NOMO-1 (cell line): ENCODE measurements at regions not wholly inside any gene's neighbourhood (a gene's known extent, or its start where the extent isn't known, plus 50 kb on each side); places are given as distances from the start of the nearest gene placed in this dataset.
"Not testable (repeated sequence)": the region's sequence is repeated elsewhere in the genome, so short reads cannot be mapped to it uniquely, and the experiment has no call there.

Experiments
- DNase-seq, 2 experiments: peaks; one replicate each; lab custom pipeline; 2025; ENCODE audit not compliant: unreplicated experiment in 2 of 2; lab: John Stamatoyannopoulos, UW

DNA sequence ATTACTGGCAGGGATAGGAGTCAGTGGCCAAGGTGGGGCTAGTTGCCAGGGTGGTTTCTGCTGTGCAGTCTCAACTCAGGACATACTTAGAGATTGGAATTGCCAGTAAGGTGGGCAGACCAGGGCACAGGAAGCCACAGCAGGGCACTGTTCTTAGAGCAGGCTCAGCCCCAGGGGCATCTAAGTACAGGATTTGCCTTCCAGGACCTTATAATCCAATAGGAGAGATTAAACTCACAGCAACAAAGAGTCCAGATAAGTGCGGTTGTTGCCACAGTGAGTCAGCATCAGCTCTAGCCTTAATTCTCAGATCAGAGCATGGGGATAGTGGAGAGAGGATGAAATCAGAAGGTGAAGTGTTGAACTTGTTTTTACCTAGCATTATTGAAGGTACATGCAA is 265.8 kb upstream of the TRPC7 start:
- DNase-seq, result no peak

GRCh38 chr5:136629125-136629792 is 263.9 kb upstream of the TRPC7 start:
- no peak for DNase-seq

- DNase-seq, result no peak
These were observed 261.2 kb upstream of the TRPC7 start for GRCh38 chr5:136626531-136626930.

GRCh38 chr5:136622747-136623146 is 257.4 kb upstream of the TRPC7 start:
- no peak for DNase-seq

GRCh38 chr5:136621743-136622142 is 256.4 kb upstream of the TRPC7 start:
- DNase-seq, result no peak

- no peak for DNase-seq
These were observed 255.3 kb upstream of the TRPC7 start for GRCh38 chr5:136620621-136621020.

DNA sequence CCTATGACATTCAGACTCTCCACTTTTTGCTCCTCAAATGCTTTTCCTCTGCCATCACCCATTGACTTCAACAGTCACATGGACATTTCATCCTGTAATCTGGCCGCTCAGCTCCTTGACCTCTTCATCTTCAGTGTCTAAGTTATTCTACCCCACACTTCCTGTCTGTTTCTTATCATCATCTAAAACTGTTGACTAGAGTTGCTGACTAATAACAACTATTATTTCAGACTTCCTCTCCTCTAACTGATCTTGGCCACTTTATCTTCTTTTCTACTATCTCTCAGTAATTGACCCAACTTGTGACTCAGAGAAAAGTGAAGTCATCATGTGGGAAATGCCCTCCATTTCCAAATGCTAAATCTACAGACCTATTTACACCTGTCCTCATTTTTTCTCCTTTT is 254.7 kb upstream of the TRPC7 start:
- DNase-seq, result peak in 1 of 2 experiments; percentile 2

DNA sequence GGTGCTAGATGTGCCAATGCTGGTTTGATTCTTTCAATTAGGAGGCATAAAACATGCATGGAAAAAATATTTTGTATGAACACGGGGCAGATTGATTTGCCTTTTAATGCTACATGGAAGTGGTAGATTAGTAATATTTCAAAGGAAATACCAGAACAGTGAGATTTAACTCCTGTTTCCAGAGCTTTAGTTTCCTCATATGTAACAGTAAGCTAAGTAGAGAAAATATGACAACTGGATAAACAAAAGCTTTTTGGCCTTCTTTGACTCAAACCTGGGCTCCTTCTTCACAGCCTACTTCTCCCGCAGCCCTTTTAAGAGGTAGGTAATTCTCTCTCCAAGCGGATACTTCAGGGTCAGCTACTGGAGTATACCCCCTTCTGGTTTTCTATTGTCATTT is 254.2 kb upstream of the TRPC7 start:
- DNase-seq, result no peak

- no peak for DNase-seq
These were observed 250.1 kb upstream of the TRPC7 start for GRCh38 chr5:136615251-136616119.

GRCh38 chr5:136613230-136613629 is 247.9 kb upstream of the TRPC7 start:
- DNase-seq, result no peak

GRCh38 chr5:136605638-136606037 is 240.3 kb upstream of the TRPC7 start:
- DNase-seq, result no peak

- no peak for DNase-seq
These were observed 235.0 kb upstream of the TRPC7 start for GRCh38 chr5:136600306-136600705.

DNA sequence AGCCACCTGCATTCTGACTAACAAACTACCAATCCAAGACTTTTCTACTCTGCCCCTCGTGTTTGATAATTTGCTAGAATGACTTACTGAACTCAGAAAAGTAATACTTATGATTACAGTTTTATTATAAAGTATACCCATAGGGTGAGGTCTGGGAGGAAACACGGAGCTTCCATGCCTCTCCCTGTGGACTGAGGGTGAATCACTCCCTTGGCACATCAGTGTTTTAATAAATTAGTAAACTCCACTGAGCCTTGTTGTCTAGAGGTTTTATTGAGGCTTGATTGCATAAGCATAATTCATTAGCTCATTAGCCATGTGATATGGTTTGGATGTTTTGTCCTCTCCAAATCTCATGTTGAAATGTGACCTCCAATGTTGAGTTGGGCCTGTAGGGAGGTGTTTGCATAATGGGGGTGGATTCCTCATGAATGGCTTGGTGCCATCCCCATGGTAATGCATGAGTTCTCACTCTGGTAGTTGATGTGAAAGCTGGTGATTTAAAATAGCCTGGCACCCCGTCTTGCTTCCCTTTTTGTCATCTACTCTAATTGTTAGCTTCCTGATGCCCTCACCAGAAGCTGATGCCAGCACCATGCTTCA is 233.6 kb upstream of the TRPC7 start:
- no peak for DNase-seq

DNA sequence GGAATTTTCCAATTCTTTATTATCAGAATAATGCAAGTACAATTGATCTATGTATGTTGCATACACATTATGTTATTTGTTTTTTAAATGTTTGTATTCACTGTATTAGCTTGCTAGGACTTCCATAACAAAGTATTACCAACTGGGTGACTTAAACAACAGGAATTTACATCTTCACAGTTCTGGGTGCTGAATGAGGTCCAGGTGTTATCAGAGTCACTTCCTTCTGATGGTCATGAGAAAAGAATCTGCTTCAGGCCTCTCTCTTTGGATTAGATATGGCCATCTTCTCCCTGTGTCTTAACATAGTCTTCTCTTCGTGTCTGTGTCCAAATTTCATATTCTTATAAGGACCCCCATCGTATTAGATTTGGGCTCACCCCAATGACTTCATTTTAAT is 229.1 kb upstream of the TRPC7 start:
- DNase-seq, result no peak

DNA sequence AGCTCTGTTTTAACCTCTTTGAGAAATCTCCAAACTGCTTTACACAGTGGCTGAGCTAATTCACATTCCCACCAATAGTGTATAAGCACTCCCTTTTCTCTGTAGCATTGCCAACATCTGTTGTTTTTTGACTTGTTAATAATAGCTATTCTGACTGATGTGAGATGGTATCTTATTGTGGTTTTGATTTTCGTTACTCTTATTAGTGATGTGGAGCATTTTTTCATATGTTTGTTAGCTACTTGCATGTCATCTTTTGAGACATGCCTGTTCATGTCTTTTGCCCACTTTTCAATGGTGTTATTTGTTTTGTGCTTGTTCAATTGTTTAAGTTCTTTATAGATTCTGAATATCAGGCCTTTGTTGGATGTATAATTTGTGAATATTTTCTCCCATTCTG is 225.2 kb upstream of the TRPC7 start:
- no peak for DNase-seq

DNA sequence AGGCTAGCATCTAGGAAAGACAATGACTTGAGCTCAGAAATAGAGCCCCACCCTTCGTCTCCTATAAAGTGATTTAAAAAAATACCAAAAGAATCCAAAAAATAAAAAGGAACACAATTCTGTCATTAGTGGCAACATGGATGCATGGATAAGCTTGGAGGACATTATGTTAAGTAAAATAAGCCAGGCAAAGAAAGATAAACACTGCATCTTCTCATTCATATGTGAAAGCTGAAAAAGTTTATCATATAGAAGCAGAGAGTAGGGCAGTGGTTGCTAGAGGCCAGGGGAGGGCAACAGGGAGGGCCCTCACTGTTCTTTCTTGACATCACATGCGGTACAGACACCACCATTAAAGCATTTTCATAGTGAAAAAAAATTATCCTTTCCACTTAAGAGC is 220.9 kb upstream of the TRPC7 start:
- no peak for DNase-seq

- no peak for DNase-seq
These were observed 219.1 kb upstream of the TRPC7 start for GRCh38 chr5:136584474-136584873.

DNA sequence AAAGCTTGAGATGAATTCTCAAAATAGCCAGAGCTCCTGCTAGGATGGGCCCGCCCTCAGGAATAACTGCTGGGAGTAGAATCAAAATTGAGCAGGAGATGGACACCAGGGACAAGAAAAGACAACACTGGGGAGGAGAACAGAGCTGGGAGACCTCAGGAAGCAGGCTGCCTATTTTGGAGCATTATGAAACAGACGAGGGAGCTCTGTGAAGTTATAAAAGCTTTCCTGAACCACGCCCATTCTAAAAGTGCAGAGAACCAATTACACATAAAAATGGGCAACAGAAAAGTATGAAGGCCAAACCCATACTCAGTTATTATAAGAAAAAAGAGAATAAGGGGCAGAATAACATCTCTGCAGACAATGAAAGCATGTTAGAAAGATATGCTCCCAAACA is 213.9 kb upstream of the TRPC7 start:
- no peak for DNase-seq

DNA sequence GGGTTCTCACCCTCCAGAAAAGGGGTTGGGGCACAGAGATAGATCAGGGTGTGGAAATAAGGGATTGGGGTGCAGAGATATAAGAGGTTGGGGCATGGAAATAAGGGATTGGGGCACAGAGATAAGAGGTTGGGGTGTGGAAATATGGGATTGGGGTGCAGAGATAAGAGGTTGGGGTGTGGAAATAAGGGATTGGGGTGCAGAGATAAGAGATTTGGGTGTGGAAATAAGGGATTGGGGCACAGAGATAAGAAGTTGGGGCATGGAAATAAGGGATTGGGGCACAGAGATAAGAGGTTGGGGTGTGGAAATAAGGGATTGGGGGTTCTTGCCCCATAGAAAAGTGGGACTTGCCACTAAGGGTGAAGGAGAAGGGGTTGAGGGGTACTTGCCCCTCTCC is 204.5 kb upstream of the TRPC7 start:
- not testable (repeated sequence) for DNase-seq

DNA sequence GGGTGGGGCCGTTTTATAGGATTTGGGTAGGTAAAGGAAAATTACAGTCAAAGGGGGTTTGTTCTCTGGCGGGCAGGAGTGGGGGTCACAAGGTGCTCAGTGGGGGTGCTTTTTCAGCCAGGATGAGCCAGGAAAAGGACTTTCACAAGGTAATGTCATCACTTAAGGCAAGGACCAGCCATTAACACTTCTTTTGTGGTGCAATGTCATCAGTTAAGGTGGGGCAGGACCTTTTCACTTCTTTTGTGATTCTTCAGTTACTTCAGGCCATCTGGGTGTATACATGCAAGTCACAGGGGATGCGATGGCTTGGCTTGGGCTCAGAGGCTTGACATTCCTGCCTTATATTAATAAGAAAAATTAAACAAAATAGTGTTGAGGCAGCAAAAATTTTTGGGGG is 200.1 kb upstream of the TRPC7 start:
- not testable (repeated sequence) for DNase-seq

- DNase-seq, result not testable (repeated sequence)
These were observed 199.7 kb upstream of the TRPC7 start for GRCh38 chr5:136565050-136565449.

GRCh38 chr5:136564431-136564830 is 199.1 kb upstream of the TRPC7 start:
- DNase-seq, result not testable (repeated sequence)
